GM12892 (cell line): ENCODE measurements at regions not wholly inside any gene's neighbourhood (a gene's known extent, or its start where the extent isn't known, plus 50 kb on each side); places are given as distances from the start of the nearest gene placed in this dataset.

ENCODE experiments used
- POLR2A ChIP-seq: IDR thresholded peaks from 2 replicates; pipeline ENCODE4 v1.6.1; 2011; ENCODE audit warnings: low read depth, low read length, control low read depth
- POLR2AphosphoS5 ChIP-seq: IDR thresholded peaks from 2 replicates; pipeline ENCODE4 v1.6.1; 2011; ENCODE audit warnings: low read depth, low read length, control low read depth
- TAF1 ChIP-seq: IDR thresholded peaks from 2 replicates; pipeline ENCODE4 v1.6.1; 2011; ENCODE audit warnings: low read depth, mild to moderate bottlenecking, control low read depth, low read length, borderline replicate concordance

- no peak for TF ChIP-seq TAF1
- TF ChIP-seq POLR2A = no peak
- TF ChIP-seq POLR2AphosphoS5 = no peak
These were observed 1408.0 kb downstream of the PCDH18 start for GRCh38 chr4:136124251-136124745.
